ENCODE measurements at regions not wholly inside any gene's neighbourhood (a gene's known extent, or its start where the extent isn't known, plus 50 kb on each side); places are given as distances from the start of the nearest gene placed in this dataset.

- TF ChIP-seq POLR2AphosphoS5 (IDR thresholded peaks at IDR 0.05): no peak
- no peak for TF ChIP-seq CTCF (IDR thresholded peaks at IDR 0.05)
Observed at GRCh38 chr10:83724471-83725241, 414.7 kb upstream of the GHITM start.
